Uterus (tissue), 3 donors: ENCODE measurements at regions not wholly inside any gene's neighbourhood (a gene's known extent, or its start where the extent isn't known, plus 50 kb on each side); places are given as distances from the start of the nearest gene placed in this dataset.

Experiments
- DNase-seq, 2 donors: peaks; one replicate each; pipeline ENCODE4 v3.0.0-alpha.2; 2019 to 2020
- H3K27ac ChIP-seq, 2 donors: fragments of 200-600 bp; sonication (generic); 1 replicate in 1 of 2; 2 replicates in 1 of 2; pipeline ENCODE4 v1.5.1; 2016 to 2018
- H3K27me3 ChIP-seq, 2 donors: fragments of 200-600 bp; sonication (generic); one replicate each; pipeline ENCODE4 v1.5.1; 2018 to 2019; ENCODE audit warnings: control low read depth in 1 of 2
- H3K36me3 ChIP-seq, 2 donors: fragments of 200-600 bp; sonication (generic); one replicate each; pipeline ENCODE4 v1.5.1; 2019; ENCODE audit warnings: control low read depth in 1 of 2
- H3K4me1 ChIP-seq, 2 donors: fragments of 200-600 bp; sonication (generic); one replicate each; pipeline ENCODE4 v1.5.1; 2018 to 2019; ENCODE audit warnings: control low read depth in 1 of 2
- H3K4me3 ChIP-seq, 2 donors: fragments of 200-600 bp; sonication (generic); 1 replicate in 1 of 2; 2 replicates in 1 of 2; pipeline ENCODE4 v1.5.1; 2018 to 2019; ENCODE audit warnings: mild to moderate bottlenecking in 1 of 2
- H3K9me3 ChIP-seq, 2 donors: fragments of 200-600 bp; sonication (generic); one replicate each; pipeline ENCODE4 v1.5.1; 2019; ENCODE audit warnings: control low read depth in 1 of 2
- CTCF ChIP-seq, 4 experiments: fragments of 200-600 bp in 2 of 4; fragments of 450-650 bp in 2 of 4; sonication (generic) in 2 of 4; IDR thresholded peaks; one replicate each; pipeline ENCODE4 v1.5.1; 2016 to 2019; ENCODE audit warnings: antibody characterized with exemption in 4 of 4, mild to moderate bottlenecking in 2 of 4, moderate library complexity in 1 of 4
- POLR2A ChIP-seq, 2 donors: fragments of 450-650 bp; IDR thresholded peaks; one replicate each; pipeline ENCODE4 v1.6.1; 2016; ENCODE audit warnings: antibody characterized with exemption in 2 of 2, mild to moderate bottlenecking in 1 of 2, moderate library complexity in 1 of 2
- intact Hi-C: fragments of 100-400 bp; cut with DNase I; formaldehyde crosslinking; loops from one replicate; pipeline ENCODE4 v1.15.1; 2023; ENCODE audit warnings: low total_unique reads
- donor health status: DM: yes; HTN: yes; CAD: no.

- no peaks in the 10 kb centered on the region for H3K9me3 ChIP-seq
- no peaks in the 10 kb centered on the region for H3K36me3 ChIP-seq
- H3K27ac ChIP-seq = no peak overlapping the region
- DNase-seq = no peak
- no peak overlapping the region for H3K4me3 ChIP-seq
- H3K27me3 ChIP-seq = no peaks in the 10 kb centered on the region
- TF ChIP-seq POLR2A (IDR thresholded peaks at IDR 0.05) (no peak), CTCF (IDR thresholded peaks at IDR 0.05) (no peak)
- intact Hi-C loops = no loop called here
- H3K4me1 ChIP-seq = no peaks in the 10 kb centered on the region
These were observed 421.1 kb upstream of the CELF4 start for GRCh38 chr18:37986665-37987064.

GRCh38 chr18:37985126-37985525, 419.5 kb upstream of the CELF4 start:
- no peak overlapping the region for H3K27ac ChIP-seq
- TF ChIP-seq CTCF (IDR thresholded peaks at IDR 0.05) = no peak
- TF ChIP-seq POLR2A (IDR thresholded peaks at IDR 0.05) = no peak
- H3K4me1 ChIP-seq = no peaks in the 10 kb centered on the region
- H3K36me3 ChIP-seq = no peaks in the 10 kb centered on the region
- no peak overlapping the region for H3K4me3 ChIP-seq
- no peaks in the 10 kb centered on the region for H3K27me3 ChIP-seq
- intact Hi-C loops = no loop called here
- no peaks in the 10 kb centered on the region for H3K9me3 ChIP-seq
- DNase-seq = no peak

GRCh38 chr18:37980556-37980955, 415.0 kb upstream of the CELF4 start:
- no peaks in the 10 kb centered on the region for H3K4me1 ChIP-seq
- TF ChIP-seq CTCF (IDR thresholded peaks at IDR 0.05) (no peak), POLR2A (IDR thresholded peaks at IDR 0.05) (no peak)
- H3K36me3 ChIP-seq = no peaks in the 10 kb centered on the region
- H3K9me3 ChIP-seq = no peaks in the 10 kb centered on the region
- no peak overlapping the region for H3K27ac ChIP-seq
- intact Hi-C loops = no loop called here
- H3K27me3 ChIP-seq = no peaks in the 10 kb centered on the region
- DNase-seq = no peak
- H3K4me3 ChIP-seq = no peak overlapping the region

DNA sequence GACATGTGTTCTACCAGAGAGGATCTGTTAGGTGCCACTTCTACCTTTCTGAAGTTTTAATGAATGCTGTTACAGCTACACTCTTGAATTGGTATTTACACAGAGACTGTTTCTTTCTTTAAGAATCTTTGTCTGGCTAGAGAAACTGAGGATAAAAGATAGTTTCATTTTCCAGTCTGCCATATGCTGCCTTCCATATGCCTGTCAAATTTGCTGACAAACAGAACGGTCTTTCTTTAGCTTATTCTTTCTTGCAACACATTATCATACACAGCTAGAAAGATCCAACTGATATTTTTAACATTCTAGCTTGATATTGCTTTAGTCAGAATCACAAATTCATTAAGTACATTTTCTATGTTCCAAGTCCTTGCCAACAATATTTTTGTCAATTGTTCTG, 409.8 kb upstream of the CELF4 start:
- Histone ChIP-seq H3K27ac (no peak overlapping the region), H3K36me3 (no peaks in the 10 kb centered on the region), H3K4me3 (no peak overlapping the region), H3K9me3 (no peaks in the 10 kb centered on the region), H3K4me1 (no peaks in the 10 kb centered on the region), H3K27me3 (no peaks in the 10 kb centered on the region)
- TF ChIP-seq CTCF (IDR thresholded peaks at IDR 0.05) = no peak
- DNase-seq = no peak
- intact Hi-C loops = no loop called here

- no peak for DNase-seq
- TF ChIP-seq CTCF (IDR thresholded peaks at IDR 0.05) = no peak
- TF ChIP-seq POLR2A (IDR thresholded peaks at IDR 0.05) = no peak
- H3K27ac ChIP-seq = no peak overlapping the region
- intact Hi-C loops = no loop called here
- H3K4me1 ChIP-seq = no peaks in the 10 kb centered on the region
- H3K36me3 ChIP-seq = no peaks in the 10 kb centered on the region
- H3K27me3 ChIP-seq = no peaks in the 10 kb centered on the region
- no peak overlapping the region for H3K4me3 ChIP-seq
- no peaks in the 10 kb centered on the region for H3K9me3 ChIP-seq
These were observed 401.7 kb upstream of the CELF4 start for GRCh38 chr18:37967261-37967660.
